ENCODE measurements at regions not wholly inside any gene's neighbourhood (a gene's known extent, or its start where the extent isn't known, plus 50 kb on each side); places are given as distances from the start of the nearest gene placed in this dataset.

- peak; percentile 51 for DNase-seq (ENCODE audit: low read depth)
Measured at GRCh38 chr6:150710236-150710635, 110.6 kb downstream of the PLEKHG1 start.

GRCh38 chr6:150711061-150711460, 111.4 kb downstream of the PLEKHG1 start:
- TF ChIP-seq CTCF (IDR thresholded peaks at IDR 0.05; ENCODE audit: insufficient read depth, low read depth, low read length, missing control alignments), result no peak
- DNase-seq (ENCODE audit: low read depth), result no peak
- no peak overlapping the region for H3K4me3 ChIP-seq (ENCODE audit: low read length)

More at GRCh38 chr6:150710236-150710635, 110.6 kb downstream of the PLEKHG1 start:
- no peak overlapping the region for H3K4me3 ChIP-seq (ENCODE audit: low read length)
- TF ChIP-seq CTCF (IDR thresholded peaks at IDR 0.05; ENCODE audit: insufficient read depth, low read depth, low read length, missing control alignments), result no peak

- DNase-seq (ENCODE audit: low read depth), result peak; percentile 37
- TF ChIP-seq CTCF (IDR thresholded peaks at IDR 0.05; ENCODE audit: insufficient read depth, low read depth, low read length, missing control alignments), result no peak
Measured at GRCh38 chr6:150711584-150712504, 112.2 kb downstream of the PLEKHG1 start.

GRCh38 chr6:150712505-150713252, 113.0 kb downstream of the PLEKHG1 start:
- no peak overlapping the region for H3K4me3 ChIP-seq (ENCODE audit: low read length)
- TF ChIP-seq CTCF (IDR thresholded peaks at IDR 0.05; ENCODE audit: insufficient read depth, low read depth, low read length, missing control alignments), result no peak
- peak; percentile 52 for DNase-seq (ENCODE audit: low read depth)

More at GRCh38 chr6:150711584-150712504, 112.2 kb downstream of the PLEKHG1 start:
- H3K4me3 ChIP-seq (ENCODE audit: low read length), result no peak overlapping the region

- no peak for DNase-seq (ENCODE audit: low read depth)
- no peak for TF ChIP-seq CTCF (IDR thresholded peaks at IDR 0.05; ENCODE audit: insufficient read depth, low read depth, low read length, missing control alignments)
- H3K4me3 ChIP-seq (ENCODE audit: low read length), result no peak overlapping the region
Measured at GRCh38 chr6:150713487-150713886, 113.8 kb downstream of the PLEKHG1 start.

- no peak overlapping the region for H3K4me3 ChIP-seq (ENCODE audit: low read length)
- TF ChIP-seq CTCF (IDR thresholded peaks at IDR 0.05; ENCODE audit: insufficient read depth, low read depth, low read length, missing control alignments), result no peak
- DNase-seq (ENCODE audit: low read depth), result no peak
Measured at GRCh38 chr6:150713931-150714330, 114.2 kb downstream of the PLEKHG1 start.
